ENCODE measurements at regions not wholly inside any gene's neighbourhood (a gene's known extent, or its start where the extent isn't known, plus 50 kb on each side); places are given as distances from the start of the nearest gene placed in this dataset.

GRCh38 chr1:221089273-221089672 lies 210.0 kb downstream of the HLX start:
- TF ChIP-seq CTCF (optimal IDR thresholded peaks at IDR 0.05 in 1 of 3, IDR thresholded peaks at IDR 0.05 in 1 of 3, conservative IDR thresholded peaks at IDR 0.05 in 1 of 3; ENCODE audit: extremely low read depth in 1 of 3, insufficient read depth in 2 of 3, low read length in 3 of 3) (no peak), EZH2 (IDR thresholded peaks at IDR 0.05; ENCODE audit: low read length) (no peak)
